ENCODE measurements at regions not wholly inside any gene's neighbourhood (a gene's known extent, or its start where the extent isn't known, plus 50 kb on each side); places are given as distances from the start of the nearest gene placed in this dataset.

GRCh38 chr3:67788396-67788795 is 134.0 kb upstream of the SUCLG2 start:
- WGBS, 2 experiments (ENCODE audit: insufficient coverage in 2 of 2), result 87 to 89% methylated on average over 4 to 5 of the region's 6 CpGs
- Histone ChIP-seq H3K4me1 (ENCODE audit: control insufficient read depth, insufficient read depth, low read length, poor library complexity, severe bottlenecking) (no peaks in the 10 kb centered on the region), H3K9me3 (ENCODE audit: control insufficient read depth, low read length) (no peaks in the 10 kb centered on the region), H3K4me3 (ENCODE audit: extremely low read depth, insufficient read depth, low read length, poor library complexity, severe bottlenecking) (no peak overlapping the region), H3K36me3 (ENCODE audit: control insufficient read depth, insufficient read depth, low read length) (no peaks in the 10 kb centered on the region), H3K27ac (ENCODE audit: low read depth, low read length, severe bottlenecking) (no peak overlapping the region)

GRCh38 chr3:67783281-67784250 is 129.2 kb upstream of the SUCLG2 start:
- Histone ChIP-seq H3K4me3 (ENCODE audit: extremely low read depth, insufficient read depth, low read length, poor library complexity, severe bottlenecking) (no peak overlapping the region), H3K27ac (ENCODE audit: low read depth, low read length, severe bottlenecking) (no peak overlapping the region), H3K4me1 (ENCODE audit: control insufficient read depth, insufficient read depth, low read length, poor library complexity, severe bottlenecking) (no peaks in the 10 kb centered on the region), H3K36me3 (ENCODE audit: control insufficient read depth, insufficient read depth, low read length) (no peaks in the 10 kb centered on the region), H3K9me3 (ENCODE audit: control insufficient read depth, low read length) (no peaks in the 10 kb centered on the region)
- WGBS, 2 experiments (ENCODE audit: insufficient coverage in 2 of 2), result 100% methylated on average over 1 of the region's 3 CpGs; no CpG with 5 or more reads in 1 of the 2 experiments

DNA sequence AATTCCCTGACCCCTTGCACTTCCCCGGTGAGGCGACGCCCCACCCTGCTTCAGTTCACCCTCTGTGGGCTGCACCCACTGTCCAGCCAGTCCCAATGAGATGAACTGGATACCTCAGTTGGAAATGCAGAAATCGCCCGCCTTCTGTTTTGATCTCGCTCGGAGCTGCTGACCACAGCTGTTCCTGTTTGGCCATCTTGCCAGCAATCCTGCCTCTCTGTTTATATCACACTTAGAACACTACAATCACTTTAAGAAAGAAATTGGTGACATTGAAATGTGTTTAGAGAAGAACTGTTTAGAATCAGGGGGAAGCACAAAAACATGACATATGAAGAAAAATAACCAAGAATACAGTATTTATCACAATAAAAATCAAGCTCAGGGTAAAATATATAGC is 127.5 kb upstream of the SUCLG2 start:
- 90 to 97% methylated on average over 5 to 7 of the region's 7 CpGs for WGBS, 2 experiments (ENCODE audit: insufficient coverage in 2 of 2)
- Histone ChIP-seq H3K36me3 (ENCODE audit: control insufficient read depth, insufficient read depth, low read length) (no peaks in the 10 kb centered on the region), H3K9me3 (ENCODE audit: control insufficient read depth, low read length) (no peaks in the 10 kb centered on the region), H3K27ac (ENCODE audit: low read depth, low read length, severe bottlenecking) (no peak overlapping the region), H3K4me1 (ENCODE audit: control insufficient read depth, insufficient read depth, low read length, poor library complexity, severe bottlenecking) (no peaks in the 10 kb centered on the region), H3K4me3 (ENCODE audit: extremely low read depth, insufficient read depth, low read length, poor library complexity, severe bottlenecking) (no peak overlapping the region)

GRCh38 chr3:67781218-67781617 is 126.8 kb upstream of the SUCLG2 start:
- H3K4me3 ChIP-seq (ENCODE audit: extremely low read depth, insufficient read depth, low read length, poor library complexity, severe bottlenecking), result no peak overlapping the region
- WGBS, 2 experiments (ENCODE audit: insufficient coverage in 2 of 2), result 82 to 92% methylated on average over 10 to 11 of the region's 11 CpGs
- H3K4me1 ChIP-seq (ENCODE audit: control insufficient read depth, insufficient read depth, low read length, poor library complexity, severe bottlenecking), result no peaks in the 10 kb centered on the region
- H3K9me3 ChIP-seq (ENCODE audit: control insufficient read depth, low read length), result no peaks in the 10 kb centered on the region
- no peak overlapping the region for H3K27ac ChIP-seq (ENCODE audit: low read depth, low read length, severe bottlenecking)
- no peaks in the 10 kb centered on the region for H3K36me3 ChIP-seq (ENCODE audit: control insufficient read depth, insufficient read depth, low read length)

GRCh38 chr3:67774676-67775075 is 120.3 kb upstream of the SUCLG2 start:
- no peak overlapping the region for H3K4me3 ChIP-seq (ENCODE audit: extremely low read depth, insufficient read depth, low read length, poor library complexity, severe bottlenecking)
- H3K4me1 ChIP-seq (ENCODE audit: control insufficient read depth, insufficient read depth, low read length, poor library complexity, severe bottlenecking), result no peaks in the 10 kb centered on the region
- no peak overlapping the region for H3K27ac ChIP-seq (ENCODE audit: low read depth, low read length, severe bottlenecking)
- 94 to 97% methylated on average over 5 to 7 of the region's 7 CpGs for WGBS, 2 experiments (ENCODE audit: insufficient coverage in 2 of 2)
- no peaks in the 10 kb centered on the region for H3K9me3 ChIP-seq (ENCODE audit: control insufficient read depth, low read length)
- H3K36me3 ChIP-seq (ENCODE audit: control insufficient read depth, insufficient read depth, low read length), result no peaks in the 10 kb centered on the region

- Histone ChIP-seq H3K4me1 (ENCODE audit: control insufficient read depth, insufficient read depth, low read length, poor library complexity, severe bottlenecking) (no peaks in the 10 kb centered on the region), H3K36me3 (ENCODE audit: control insufficient read depth, insufficient read depth, low read length) (no peaks in the 10 kb centered on the region), H3K4me3 (ENCODE audit: extremely low read depth, insufficient read depth, low read length, poor library complexity, severe bottlenecking) (no peak overlapping the region), H3K9me3 (ENCODE audit: control insufficient read depth, low read length) (no peaks in the 10 kb centered on the region), H3K27ac (ENCODE audit: low read depth, low read length, severe bottlenecking) (no peak overlapping the region)
- no CpG with 5 or more reads among the region's 2 CpGs for WGBS, 2 experiments (ENCODE audit: insufficient coverage in 2 of 2)
Measured at GRCh38 chr3:67765575-67765974, 111.2 kb upstream of the SUCLG2 start.

DNA sequence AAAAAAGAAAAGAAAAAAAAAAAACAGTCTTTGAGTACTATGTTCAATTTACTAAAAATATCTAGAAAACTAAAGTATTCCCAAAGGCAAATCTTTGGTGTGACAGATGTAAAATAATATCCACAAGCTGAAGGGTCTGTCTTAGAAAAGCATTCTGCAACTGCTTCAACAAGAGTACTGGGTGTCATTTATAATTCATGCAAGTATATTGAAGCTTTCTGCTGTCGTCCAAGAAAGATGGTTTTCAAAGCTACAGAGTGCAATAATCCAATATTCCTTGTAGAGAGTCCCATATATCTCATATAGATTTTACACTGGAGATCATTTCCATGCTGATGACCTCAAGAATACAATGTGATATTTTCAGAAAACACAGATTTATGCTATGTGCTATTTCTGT is 90.9 kb upstream of the SUCLG2 start:
- no peaks in the 10 kb centered on the region for H3K4me1 ChIP-seq (ENCODE audit: control insufficient read depth, insufficient read depth, low read length, poor library complexity, severe bottlenecking)
- no peak overlapping the region for H3K27ac ChIP-seq (ENCODE audit: low read depth, low read length, severe bottlenecking)

DNA sequence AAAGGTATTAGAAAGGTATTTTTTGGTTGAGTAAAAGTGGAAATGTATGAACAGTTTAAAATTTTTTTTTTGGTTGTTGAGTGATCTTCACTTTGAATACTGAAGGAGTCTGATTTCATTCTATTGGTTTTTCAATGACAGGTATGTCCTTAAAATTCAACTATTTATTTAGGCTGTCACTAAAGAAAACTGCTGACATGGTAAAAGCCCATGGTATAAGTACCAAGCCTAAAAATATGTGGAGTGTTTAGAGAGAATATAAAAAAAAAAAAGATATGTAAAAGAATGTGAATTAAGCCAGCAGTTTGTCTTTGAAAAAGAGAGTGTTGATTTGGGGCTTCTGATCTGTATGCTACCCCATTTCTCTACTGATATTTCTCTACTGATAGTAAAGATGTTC is 90.3 kb upstream of the SUCLG2 start:
- Histone ChIP-seq H3K36me3 (ENCODE audit: control insufficient read depth, insufficient read depth, low read length) (no peaks in the 10 kb centered on the region), H3K4me1 (ENCODE audit: control insufficient read depth, insufficient read depth, low read length, poor library complexity, severe bottlenecking) (no peaks in the 10 kb centered on the region)

More for the DNA sequence above, 90.9 kb upstream of the SUCLG2 start:
- Histone ChIP-seq H3K4me3 (ENCODE audit: extremely low read depth, insufficient read depth, low read length, poor library complexity, severe bottlenecking) (no peak overlapping the region), H3K36me3 (ENCODE audit: control insufficient read depth, insufficient read depth, low read length) (no peaks in the 10 kb centered on the region), H3K9me3 (ENCODE audit: control insufficient read depth, low read length) (no peaks in the 10 kb centered on the region)
- WGBS, 2 experiments (ENCODE audit: insufficient coverage in 2 of 2), result no CpG with 5 or more reads among the region's 1 CpG

GRCh38 chr3:67739851-67740250 is 85.4 kb upstream of the SUCLG2 start:
- no peaks in the 10 kb centered on the region for H3K36me3 ChIP-seq (ENCODE audit: control insufficient read depth, insufficient read depth, low read length)
- no peaks in the 10 kb centered on the region for H3K4me1 ChIP-seq (ENCODE audit: control insufficient read depth, insufficient read depth, low read length, poor library complexity, severe bottlenecking)
- H3K4me3 ChIP-seq (ENCODE audit: extremely low read depth, insufficient read depth, low read length, poor library complexity, severe bottlenecking), result no peak overlapping the region
- H3K27ac ChIP-seq (ENCODE audit: low read depth, low read length, severe bottlenecking), result no peak overlapping the region
- no peaks in the 10 kb centered on the region for H3K9me3 ChIP-seq (ENCODE audit: control insufficient read depth, low read length)

More for the DNA sequence above, 90.3 kb upstream of the SUCLG2 start:
- H3K4me3 ChIP-seq (ENCODE audit: extremely low read depth, insufficient read depth, low read length, poor library complexity, severe bottlenecking), result no peak overlapping the region
- no peak overlapping the region for H3K27ac ChIP-seq (ENCODE audit: low read depth, low read length, severe bottlenecking)
- H3K9me3 ChIP-seq (ENCODE audit: control insufficient read depth, low read length), result no peaks in the 10 kb centered on the region

- Histone ChIP-seq H3K4me1 (ENCODE audit: control insufficient read depth, insufficient read depth, low read length, poor library complexity, severe bottlenecking) (no peaks in the 10 kb centered on the region), H3K27ac (ENCODE audit: low read depth, low read length, severe bottlenecking) (no peak overlapping the region), H3K36me3 (ENCODE audit: control insufficient read depth, insufficient read depth, low read length) (no peaks in the 10 kb centered on the region), H3K4me3 (ENCODE audit: extremely low read depth, insufficient read depth, low read length, poor library complexity, severe bottlenecking) (no peak overlapping the region), H3K9me3 (ENCODE audit: control insufficient read depth, low read length) (no peaks in the 10 kb centered on the region)
- 80 to 90% methylated on average over 5 to 6 of the region's 9 CpGs for WGBS, 2 experiments (ENCODE audit: insufficient coverage in 2 of 2)
Measured at GRCh38 chr3:67737906-67738865, 83.8 kb upstream of the SUCLG2 start.
